ENCODE measurements at regions not wholly inside any gene's neighbourhood (a gene's known extent, or its start where the extent isn't known, plus 50 kb on each side); places are given as distances from the start of the nearest gene placed in this dataset.

GRCh38 chr18:51383116-51383515, 185.6 kb upstream of the MEX3C start:
- no peaks in the 10 kb centered on the region for H3K9me2 ChIP-seq (replicated peaks; ENCODE audit: low read length)
- ATAC-seq (no peak), DNase-seq (no peak)
- H3K36me3 ChIP-seq (ENCODE audit: low read depth, low read length): no peaks in the 10 kb centered on the region
- intact Hi-C loops (cut with micrococcal nuclease): loop anchor here (10.0 kb wide), 1 partner anchor 268 kb away; no protein-coding TSS in a partner anchor
- no peaks in the 10 kb centered on the region for H3F3A ChIP-seq (ENCODE audit: low read length, unreplicated experiment)
- no peaks in the 10 kb centered on the region for H4K20me1 ChIP-seq (ENCODE audit: low read length)
- H3K27ac ChIP-seq (ENCODE audit: low read length): no peak overlapping the region
- H3K27me3 ChIP-seq (ENCODE audit: low read length): no peaks in the 10 kb centered on the region
- H3K79me2 ChIP-seq (ENCODE audit: low read length): no peaks in the 10 kb centered on the region
- BruUV-seq (replicated peaks): no TSS peak
- TF ChIP-seq CTCF (conservative IDR thresholded peaks at IDR 0.05; ENCODE audit: low read depth, low read length) (no peak), EZH2 (IDR thresholded peaks at IDR 0.05; ENCODE audit: low read length, unreplicated experiment) (no peak), EZH2phosphoT487 (IDR thresholded peaks at IDR 0.05; ENCODE audit: borderline replicate concordance, low read length) (no peak)
- ChIA-PET CTCF (interaction anchor here (0.6 kb wide), 1 partner anchor 62 kb away, joined by 9 read pairs; no protein-coding TSS in a partner anchor), POLR2A (ENCODE audit: unreplicated experiment) (no interaction called here)
- no peak overlapping the region for H3K9ac ChIP-seq (ENCODE audit: low read length)
- no peaks in the 10 kb centered on the region for H3K9me3 ChIP-seq (ENCODE audit: low read length)
- no peak overlapping the region for H3K4me3 ChIP-seq (ENCODE audit: low read length)
- H2AFZ ChIP-seq (ENCODE audit: low read length): no peak overlapping the region
- H3K4me2 ChIP-seq (ENCODE audit: low read length): no peak overlapping the region
- H3K4me1 ChIP-seq (ENCODE audit: insufficient read depth, low read length): no peaks in the 10 kb centered on the region

GRCh38 chr18:51383711-51384110, 186.2 kb upstream of the MEX3C start:
- Histone ChIP-seq H3K36me3 (ENCODE audit: low read depth, low read length) (no peaks in the 10 kb centered on the region), H2AFZ (ENCODE audit: low read length) (no peak overlapping the region), H3K27ac (ENCODE audit: low read length) (no peak overlapping the region), H3K9me2 (replicated peaks; ENCODE audit: low read length) (no peaks in the 10 kb centered on the region), H3F3A (ENCODE audit: low read length, unreplicated experiment) (no peaks in the 10 kb centered on the region), H3K4me1 (ENCODE audit: insufficient read depth, low read length) (no peaks in the 10 kb centered on the region), H3K4me3 (ENCODE audit: low read length) (no peak overlapping the region), H3K4me2 (ENCODE audit: low read length) (no peak overlapping the region), H3K9ac (ENCODE audit: low read length) (no peak overlapping the region), H4K20me1 (ENCODE audit: low read length) (no peaks in the 10 kb centered on the region), H3K9me3 (ENCODE audit: low read length) (no peaks in the 10 kb centered on the region), H3K79me2 (ENCODE audit: low read length) (no peaks in the 10 kb centered on the region), H3K27me3 (ENCODE audit: low read length) (no peaks in the 10 kb centered on the region)
- intact Hi-C loops (cut with micrococcal nuclease): loop anchor here (10.0 kb wide), 1 partner anchor 269 kb away; no protein-coding TSS in a partner anchor
- DNase-seq: no peak
- POLR2A ChIA-PET (ENCODE audit: unreplicated experiment): no interaction called here
- BruUV-seq (replicated peaks): no TSS peak
- CTCF ChIA-PET: no interaction called here
- no peak for TF ChIP-seq CTCF (conservative IDR thresholded peaks at IDR 0.05; ENCODE audit: low read depth, low read length)
- no peak for TF ChIP-seq EZH2phosphoT487 (IDR thresholded peaks at IDR 0.05; ENCODE audit: borderline replicate concordance, low read length)
- TF ChIP-seq EZH2 (IDR thresholded peaks at IDR 0.05; ENCODE audit: low read length, unreplicated experiment): no peak
- ATAC-seq: no peak

- Histone ChIP-seq H3K27me3 (ENCODE audit: low read length) (no peaks in the 10 kb centered on the region), H3K4me2 (ENCODE audit: low read length) (no peak overlapping the region), H3K4me1 (ENCODE audit: insufficient read depth, low read length) (no peaks in the 10 kb centered on the region), H3F3A (ENCODE audit: low read length, unreplicated experiment) (no peaks in the 10 kb centered on the region), H3K4me3 (ENCODE audit: low read length) (no peak overlapping the region), H3K79me2 (ENCODE audit: low read length) (no peaks in the 10 kb centered on the region), H4K20me1 (ENCODE audit: low read length) (no peaks in the 10 kb centered on the region), H3K9me2 (replicated peaks; ENCODE audit: low read length) (no peaks in the 10 kb centered on the region), H3K27ac (ENCODE audit: low read length) (no peak overlapping the region), H3K9me3 (ENCODE audit: low read length) (no peaks in the 10 kb centered on the region), H3K9ac (ENCODE audit: low read length) (no peak overlapping the region), H3K36me3 (ENCODE audit: low read depth, low read length) (no peaks in the 10 kb centered on the region), H2AFZ (ENCODE audit: low read length) (no peak overlapping the region)
- ChIA-PET CTCF (no interaction called here), POLR2A (ENCODE audit: unreplicated experiment) (no interaction called here)
- BruUV-seq (replicated peaks): no TSS peak
- intact Hi-C loops (cut with micrococcal nuclease): loop anchor here (10.0 kb wide), 1 partner anchor 270 kb away; no protein-coding TSS in a partner anchor
- TF ChIP-seq EZH2 (IDR thresholded peaks at IDR 0.05; ENCODE audit: low read length, unreplicated experiment) (no peak), EZH2phosphoT487 (IDR thresholded peaks at IDR 0.05; ENCODE audit: borderline replicate concordance, low read length) (no peak), CTCF (conservative IDR thresholded peaks at IDR 0.05; ENCODE audit: low read depth, low read length) (no peak)
- no peak for DNase-seq
- ATAC-seq: no peak
Measured at GRCh38 chr18:51385270-51385669, 187.8 kb upstream of the MEX3C start.
